HG03175 (cell line): ENCODE measurements at regions not wholly inside any gene's neighbourhood (a gene's known extent, or its start where the extent isn't known, plus 50 kb on each side); places are given as distances from the start of the nearest gene placed in this dataset.

Experiments used
- ATAC-seq: cut with Tn5 transposase; IDR thresholded peaks from one replicate; pipeline ENCODE4 v1.9.1; 2021; ENCODE audit warnings: mild to moderate bottlenecking, moderate library complexity; ENCODE audit not compliant: unreplicated experiment

DNA sequence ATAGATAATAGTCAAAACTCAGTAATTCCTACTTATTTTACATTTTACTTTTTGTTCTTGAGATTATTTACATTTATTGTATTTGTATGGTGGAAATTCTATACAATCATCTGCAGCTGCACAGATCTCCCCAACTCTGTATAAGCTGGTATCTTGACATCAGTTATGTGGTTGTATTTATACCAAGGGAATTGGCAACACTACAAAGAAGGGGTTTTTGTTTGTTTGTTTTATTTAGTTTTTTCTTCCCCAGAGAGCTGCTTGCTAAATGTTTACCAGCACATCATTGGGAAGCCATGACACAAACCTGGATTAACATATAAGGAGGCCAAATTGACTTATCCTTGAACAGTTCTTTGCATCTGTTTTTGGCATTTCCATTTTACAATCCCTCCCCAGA, 389.2 kb upstream of the KCNMB2 start:
- ATAC-seq: no peak

DNA sequence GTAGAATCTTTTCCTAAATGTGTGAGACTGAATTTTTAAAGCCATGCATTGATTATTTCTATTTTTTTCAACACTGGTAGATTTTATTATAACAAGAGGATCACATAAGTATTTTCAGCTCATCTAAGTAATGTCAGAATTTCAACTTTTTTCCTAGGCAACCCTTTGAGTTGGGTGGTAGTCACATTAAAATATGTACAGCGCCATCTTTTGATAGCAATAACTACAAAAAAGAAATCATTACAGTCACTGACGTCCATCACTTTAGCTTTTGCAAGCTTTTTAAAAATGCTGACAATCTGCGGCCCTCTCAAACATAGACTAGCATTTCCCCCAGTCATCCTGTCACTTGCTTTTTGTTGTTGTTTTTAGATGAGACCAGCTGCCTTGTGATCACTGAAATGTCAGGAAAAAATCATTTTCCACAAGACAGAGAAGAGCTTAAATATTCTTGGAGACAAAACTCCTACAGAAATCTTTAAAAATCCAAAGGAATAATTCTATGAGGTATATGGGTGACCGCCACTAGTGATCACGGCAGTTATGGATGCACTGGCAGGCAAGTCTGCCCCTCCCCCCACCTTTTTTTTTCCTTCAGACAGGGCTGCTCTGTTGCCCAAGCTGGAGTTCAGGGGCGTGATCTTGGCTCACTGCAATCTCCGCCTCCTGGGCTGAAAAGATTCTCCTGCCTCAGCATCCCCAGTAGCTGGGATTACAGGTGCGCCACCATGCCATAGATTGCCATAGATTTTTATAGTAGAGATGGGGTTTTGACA, 384.0 kb upstream of the KCNMB2 start:
- ATAC-seq: no peak

- ATAC-seq: no peak
Measured at GRCh38 chr3:178152988-178153387, 383.2 kb upstream of the KCNMB2 start.

- no peak for ATAC-seq
Measured at GRCh38 chr3:178155521-178155920, 380.7 kb upstream of the KCNMB2 start.

- ATAC-seq: no peak
Measured at GRCh38 chr3:178156301-178156700, 379.9 kb upstream of the KCNMB2 start.

DNA sequence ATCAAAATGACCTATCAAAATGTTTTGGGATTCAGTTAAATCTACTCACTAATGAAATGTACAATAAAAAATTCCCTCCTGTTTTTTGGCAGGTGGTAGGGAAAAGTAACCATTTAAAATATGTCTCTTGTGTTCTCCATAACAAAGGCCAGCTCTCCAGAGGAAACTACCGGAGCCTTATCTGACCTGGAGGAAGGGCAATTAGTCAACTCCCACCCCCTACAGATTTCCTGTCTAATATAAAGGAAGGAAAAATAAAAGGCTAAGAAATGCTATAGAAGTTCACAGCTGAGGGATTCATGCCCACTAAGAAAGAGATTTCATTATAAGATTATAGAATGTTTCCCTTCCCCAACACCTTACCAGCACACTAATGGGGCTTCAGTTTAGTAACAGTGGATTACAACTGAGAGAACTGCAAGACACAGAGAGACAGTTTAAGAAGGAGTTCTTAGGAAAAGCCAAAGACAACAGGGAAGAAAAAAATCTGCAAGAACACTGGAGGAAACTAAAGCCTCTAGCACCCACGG, 376.5 kb upstream of the KCNMB2 start:
- ATAC-seq: no peak

- no peak for ATAC-seq
Measured at GRCh38 chr3:178169421-178169820, 366.8 kb upstream of the KCNMB2 start.

- no peak for ATAC-seq
Measured at GRCh38 chr3:178170698-178171535, 365.3 kb upstream of the KCNMB2 start.

DNA sequence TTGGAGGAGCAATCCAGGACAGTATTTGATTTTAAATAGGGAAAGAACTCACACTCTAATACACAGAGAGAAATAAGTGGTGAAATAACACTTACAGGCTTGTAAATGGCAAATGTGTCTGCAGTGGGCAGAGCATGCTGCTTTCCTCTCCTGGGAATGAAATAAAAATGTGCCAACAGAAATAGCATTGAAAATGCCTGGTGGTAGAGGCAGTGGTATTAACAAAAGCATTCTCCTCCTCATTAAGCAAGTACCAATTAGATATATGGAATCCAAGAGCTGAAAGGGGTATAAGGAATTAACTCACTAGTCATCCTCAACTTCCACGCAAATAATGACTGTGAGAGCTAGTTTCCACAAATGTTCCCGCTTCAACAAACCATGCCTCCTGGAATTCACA, 364.1 kb upstream of the KCNMB2 start:
- ATAC-seq: no peak

DNA sequence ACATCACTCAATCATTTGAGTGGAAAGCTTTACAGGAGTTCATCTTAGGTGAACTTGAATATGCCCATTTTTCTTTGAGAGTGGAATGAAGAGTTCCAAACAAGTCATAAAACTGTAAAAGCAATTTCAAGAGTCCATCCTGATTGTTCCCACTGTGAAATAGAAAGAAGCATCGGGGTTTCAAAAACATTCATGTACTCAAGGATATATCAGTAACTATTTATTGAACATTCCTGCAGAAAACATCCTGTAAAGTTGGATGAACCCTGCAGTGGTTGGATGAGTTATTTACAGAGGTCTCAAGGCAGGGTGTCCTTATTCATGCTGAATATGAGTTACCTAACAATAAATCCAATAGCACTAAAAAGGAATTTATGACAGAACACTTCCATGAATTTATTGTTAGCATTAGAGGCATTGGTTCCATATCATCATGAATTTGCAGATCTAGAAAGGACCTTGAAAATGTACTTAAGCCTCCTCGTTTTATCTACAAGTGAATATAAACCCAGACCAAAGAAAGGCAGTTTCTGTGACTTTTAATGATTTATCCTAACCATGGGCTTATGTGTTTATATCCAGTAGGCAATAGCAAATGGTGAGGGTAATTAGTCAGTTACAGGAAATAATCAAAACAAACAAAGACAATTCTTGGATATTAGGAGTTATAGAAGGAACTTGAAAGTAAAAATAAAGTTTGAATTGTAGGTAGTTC, 361.9 kb upstream of the KCNMB2 start:
- no peak for ATAC-seq

GRCh38 chr3:178181088-178181487, 355.1 kb upstream of the KCNMB2 start:
- ATAC-seq: no peak

DNA sequence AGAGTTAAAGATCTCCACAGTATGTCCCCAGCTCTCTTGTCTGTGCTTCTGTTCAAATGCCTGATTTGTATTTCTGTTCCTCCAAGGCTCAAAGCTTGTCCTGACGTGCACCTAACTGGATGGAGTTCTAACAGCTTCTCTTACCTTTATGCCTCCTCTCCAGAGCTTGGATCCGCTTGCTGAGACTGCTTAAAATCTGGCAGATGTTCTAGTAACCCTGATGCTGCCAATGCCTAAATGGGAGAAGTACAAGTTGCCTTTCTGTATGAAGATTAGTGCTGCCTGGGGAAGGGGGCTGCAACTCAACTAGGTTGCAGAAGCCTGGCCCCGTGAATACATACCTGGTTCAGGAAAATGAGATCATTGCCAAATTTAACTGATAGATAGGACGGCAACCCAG, 354.5 kb upstream of the KCNMB2 start:
- no peak for ATAC-seq

GRCh38 chr3:178182337-178182779, 353.9 kb upstream of the KCNMB2 start:
- ATAC-seq: no peak

- ATAC-seq: no peak
Measured at GRCh38 chr3:178184833-178185232, 351.4 kb upstream of the KCNMB2 start.

- no peak for ATAC-seq
Measured at GRCh38 chr3:178186666-178187065, 349.6 kb upstream of the KCNMB2 start.

- no peak for ATAC-seq
Measured at GRCh38 chr3:178189854-178190253, 346.4 kb upstream of the KCNMB2 start.

- no peak for ATAC-seq
Measured at GRCh38 chr3:178193846-178194245, 342.4 kb upstream of the KCNMB2 start.

- ATAC-seq: no peak
Measured at GRCh38 chr3:178194539-178194938, 341.7 kb upstream of the KCNMB2 start.

DNA sequence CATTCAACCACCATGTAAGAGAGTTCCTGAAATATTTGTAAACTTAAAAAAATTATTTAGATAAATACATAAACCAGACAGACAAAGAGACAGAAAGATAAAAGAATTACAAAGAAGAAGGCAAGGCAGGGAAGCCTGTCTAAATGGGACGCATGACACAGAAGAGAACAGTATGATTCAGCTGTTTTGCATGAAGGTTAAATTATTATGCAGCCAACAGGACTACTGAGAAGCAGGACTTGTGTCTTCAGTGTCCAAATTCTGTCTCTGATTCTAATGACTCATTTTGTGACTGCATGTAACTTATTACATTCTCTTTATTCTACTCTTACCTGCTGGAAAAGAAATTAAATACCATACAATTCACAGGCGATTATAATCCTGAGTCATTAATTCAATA, 340.4 kb upstream of the KCNMB2 start:
- ATAC-seq: peak; percentile 82

DNA sequence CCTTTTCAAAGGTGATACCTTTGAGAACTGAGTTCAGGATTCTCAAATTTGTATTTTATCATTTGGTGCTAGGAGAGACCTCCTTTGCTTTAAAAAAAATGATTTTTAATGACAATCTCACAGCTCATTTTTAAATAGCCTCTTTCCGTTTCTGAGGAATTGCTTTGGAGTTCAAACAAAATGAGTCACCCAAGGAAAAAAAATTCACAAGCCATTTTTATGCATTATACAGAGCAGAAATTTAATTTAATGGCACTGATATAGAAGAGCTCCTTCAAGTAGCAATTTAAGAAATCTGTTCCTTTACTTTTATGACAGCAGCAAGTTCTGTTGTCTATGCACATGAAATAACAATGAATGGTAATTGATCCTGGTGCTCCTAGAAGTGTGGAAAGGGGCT, 337.9 kb upstream of the KCNMB2 start:
- no peak for ATAC-seq

GRCh38 chr3:178200316-178200715, 335.9 kb upstream of the KCNMB2 start:
- no peak for ATAC-seq
